ENCODE measurements at regions not wholly inside any gene's neighbourhood (a gene's known extent, or its start where the extent isn't known, plus 50 kb on each side); places are given as distances from the start of the nearest gene placed in this dataset.

GRCh38 chr2:147174824-147175254 is 670.0 kb upstream of the ACVR2A start:
- H3K4me1 Mint-ChIP-seq (ENCODE audit: low read depth), result no peaks in the 10 kb centered on the region
- TF ChIP-seq CTCF (IDR thresholded peaks at IDR 0.05), result no peak
- peaks cover 4% of the 10 kb centered on the region for H3K27me3 Mint-ChIP-seq (ENCODE audit: low read depth)
- no peak for DNase-seq (ENCODE audit: low spot score)
- no peaks in the 10 kb centered on the region for H3K36me3 Mint-ChIP-seq (ENCODE audit: low read depth)
- no peak overlapping the region for H3K4me3 Mint-ChIP-seq (ENCODE audit: unreplicated experiment)
- no peak overlapping the region for H3K27ac Mint-ChIP-seq (ENCODE audit: unreplicated experiment)
- peaks cover 7% of the 10 kb centered on the region for H3K9me3 Mint-ChIP-seq (ENCODE audit: low read depth)

- H3K36me3 Mint-ChIP-seq (ENCODE audit: low read depth), result no peaks in the 10 kb centered on the region
- H3K27me3 Mint-ChIP-seq (ENCODE audit: low read depth), result peaks cover 4% of the 10 kb centered on the region
- H3K4me1 Mint-ChIP-seq (ENCODE audit: low read depth), result no peaks in the 10 kb centered on the region
- peaks cover 7% of the 10 kb centered on the region for H3K9me3 Mint-ChIP-seq (ENCODE audit: low read depth)
- TF ChIP-seq CTCF (IDR thresholded peaks at IDR 0.05), result no peak
- H3K27ac Mint-ChIP-seq (ENCODE audit: unreplicated experiment), result no peak overlapping the region
- H3K4me3 Mint-ChIP-seq (ENCODE audit: unreplicated experiment), result no peak overlapping the region
- no peak for DNase-seq (ENCODE audit: low spot score)
Measured at GRCh38 chr2:147173798-147174197, 671.0 kb upstream of the ACVR2A start.

GRCh38 chr2:147173189-147173581 is 671.6 kb upstream of the ACVR2A start:
- H3K4me3 Mint-ChIP-seq (ENCODE audit: unreplicated experiment), result no peak overlapping the region
- H3K27me3 Mint-ChIP-seq (ENCODE audit: low read depth), result peaks cover 7% of the 10 kb centered on the region
- DNase-seq (ENCODE audit: low spot score), result no peak
- no peaks in the 10 kb centered on the region for H3K4me1 Mint-ChIP-seq (ENCODE audit: low read depth)
- no peak for TF ChIP-seq CTCF (IDR thresholded peaks at IDR 0.05)
- no peaks in the 10 kb centered on the region for H3K36me3 Mint-ChIP-seq (ENCODE audit: low read depth)
- peaks cover under 1% of the 10 kb centered on the region for H3K9me3 Mint-ChIP-seq (ENCODE audit: low read depth)
- no peak overlapping the region for H3K27ac Mint-ChIP-seq (ENCODE audit: unreplicated experiment)

GRCh38 chr2:147172493-147173188 is 672.2 kb upstream of the ACVR2A start:
- Mint-ChIP-seq H3K4me3 (ENCODE audit: unreplicated experiment) (no peak overlapping the region), H3K9me3 (ENCODE audit: low read depth) (no peaks in the 10 kb centered on the region), H3K27me3 (ENCODE audit: low read depth) (peaks cover 7% of the 10 kb centered on the region), H3K27ac (ENCODE audit: unreplicated experiment) (no peak overlapping the region), H3K36me3 (ENCODE audit: low read depth) (no peaks in the 10 kb centered on the region), H3K4me1 (ENCODE audit: low read depth) (no peaks in the 10 kb centered on the region)
- DNase-seq (ENCODE audit: low spot score), result no peak
- TF ChIP-seq CTCF (IDR thresholded peaks at IDR 0.05), result no peak

- no peaks in the 10 kb centered on the region for H3K4me1 Mint-ChIP-seq (ENCODE audit: low read depth)
- peaks cover 7% of the 10 kb centered on the region for H3K27me3 Mint-ChIP-seq (ENCODE audit: low read depth)
- H3K27ac Mint-ChIP-seq (ENCODE audit: unreplicated experiment), result no peak overlapping the region
- no peaks in the 10 kb centered on the region for H3K9me3 Mint-ChIP-seq (ENCODE audit: low read depth)
- no peaks in the 10 kb centered on the region for H3K36me3 Mint-ChIP-seq (ENCODE audit: low read depth)
- no peak overlapping the region for H3K4me3 Mint-ChIP-seq (ENCODE audit: unreplicated experiment)
- no peak for DNase-seq (ENCODE audit: low spot score)
- TF ChIP-seq CTCF (IDR thresholded peaks at IDR 0.05), result no peak
Measured at GRCh38 chr2:147171941-147172340, 672.9 kb upstream of the ACVR2A start.
